Right lobe of liver (tissue), 6 donors: ENCODE measurements at regions not wholly inside any gene's neighbourhood (a gene's known extent, or its start where the extent isn't known, plus 50 kb on each side); places are given as distances from the start of the nearest gene placed in this dataset.
A peak's percentile ranks its signal among the peaks of the same experiment; 100 is the strongest.

Experiments
- ATAC-seq, 4 donors: fragments of 200-7000 bp; cut with Tn5 transposase; one replicate each; pipeline ENCODE4 v1.9.1; 2020; ENCODE audit warnings: mild to moderate bottlenecking in 4 of 4, moderate library complexity in 4 of 4
- DNase-seq, 3 donors: peaks; one replicate each; pipeline ENCODE4 v3.0.0-alpha.2; 2020
- H3K27ac ChIP-seq, 3 donors: fragments of 200-600 bp; one replicate each; pipeline ENCODE4 v1.8.0; 2022
- H3K27me3 ChIP-seq, 2 donors: fragments of 200-600 bp; one replicate each; pipeline ENCODE4 v1.8.0; 2022
- H3K36me3 ChIP-seq, 4 donors: fragments of 200-600 bp; sonication (generic) in 1 of 4; one replicate each; pipeline versions ENCODE4 v1.5.1 to v1.8.0; 2017 to 2022; ENCODE audit warnings: control low read depth in 1 of 4
- H3K4me1 ChIP-seq, 4 donors: fragments of 200-600 bp; sonication (generic) in 1 of 4; one replicate each; pipeline versions ENCODE4 v1.5.1 to v1.8.0; 2017 to 2022; ENCODE audit warnings: control low read depth in 1 of 4
- H3K4me3 ChIP-seq, 3 donors: fragments of 200-600 bp; one replicate each; pipeline ENCODE4 v1.8.0; 2022
- H3K9me3 ChIP-seq, 4 donors: fragments of 200-600 bp; sonication (generic) in 1 of 4; one replicate each; pipeline versions ENCODE4 v1.5.1 to v1.8.0; 2017 to 2022; ENCODE audit warnings: control low read depth in 1 of 4
- POLR2A ChIP-seq: fragments of 450-650 bp; IDR thresholded peaks from one replicate; pipeline ENCODE4 v1.6.1; 2017; ENCODE audit warnings: antibody characterized with exemption, mild to moderate bottlenecking
- WGBS: methylation state at CpG from one replicate; pipeline ENCODE4 v1.1.6; 2018; ENCODE audit warnings: low coverage, low lambda C conversion rate; ENCODE audit not compliant: insufficient coverage; ENCODE audit errors: missing lambda C conversion rate; 5-methylcytosine and 5-hydroxymethylcytosine counted together
- intact Hi-C, 2 donors: fragments of 100-400 bp; cut with DNase I; formaldehyde crosslinking; loops; one replicate each; pipeline versions ENCODE4 v1.11.2 to v1.14.1; 2022
- TF ChIP-seq, protein P1 (sequence below), 4 donors: fragments of 200-600 bp in 3 of 4; fragments of 450-650 bp in 1 of 4; IDR thresholded peaks; one replicate each; pipeline versions ENCODE4 v1.5.1 to v1.8.0; 2016 to 2022; ENCODE audit warnings: antibody characterized with exemption in 4 of 4, mild to moderate bottlenecking in 2 of 4
- donor health status: DM: no; HTN: yes; CAD: no.
- donor health status: DM: no; HTN: no; CAD: no.
- donor health status: DM: no; HTN: no; CAD: no.
- donor health status: DM: no; HTN: yes; CAD: no.
- donor health status: DM: no; HTN: yes; CAD: no.

DNA sequence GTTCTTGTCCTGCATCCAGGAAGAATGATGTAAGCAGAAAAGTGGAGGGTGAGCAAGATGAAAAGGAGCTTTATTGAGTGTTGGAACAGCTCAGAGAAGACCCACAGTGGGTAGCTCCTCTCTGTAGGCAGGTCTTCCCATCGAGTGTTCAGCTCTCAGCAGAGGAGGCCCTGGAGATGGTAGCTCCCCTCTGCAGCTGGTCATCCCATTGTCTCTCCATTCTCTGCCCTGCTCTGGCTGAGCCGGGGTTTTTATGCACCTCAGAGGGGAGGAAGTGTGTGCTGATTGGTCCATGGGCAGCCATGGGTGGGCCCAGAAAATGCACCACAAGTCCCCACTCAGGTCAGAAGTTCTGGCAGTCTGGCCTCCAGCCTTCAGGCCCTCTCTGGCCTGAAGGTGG, 713.7 kb downstream of the MATN1 start:
- H3K4me1 ChIP-seq: no peaks in the 10 kb centered on the region
- no peak overlapping the region for H3K4me3 ChIP-seq
- no peaks in the 10 kb centered on the region for H3K27me3 ChIP-seq
- H3K9me3 ChIP-seq: no peaks in the 10 kb centered on the region
- ATAC-seq (no peak), DNase-seq (no peak)
- intact Hi-C loops: no loop called here
- TF ChIP-seq, protein P1, sequence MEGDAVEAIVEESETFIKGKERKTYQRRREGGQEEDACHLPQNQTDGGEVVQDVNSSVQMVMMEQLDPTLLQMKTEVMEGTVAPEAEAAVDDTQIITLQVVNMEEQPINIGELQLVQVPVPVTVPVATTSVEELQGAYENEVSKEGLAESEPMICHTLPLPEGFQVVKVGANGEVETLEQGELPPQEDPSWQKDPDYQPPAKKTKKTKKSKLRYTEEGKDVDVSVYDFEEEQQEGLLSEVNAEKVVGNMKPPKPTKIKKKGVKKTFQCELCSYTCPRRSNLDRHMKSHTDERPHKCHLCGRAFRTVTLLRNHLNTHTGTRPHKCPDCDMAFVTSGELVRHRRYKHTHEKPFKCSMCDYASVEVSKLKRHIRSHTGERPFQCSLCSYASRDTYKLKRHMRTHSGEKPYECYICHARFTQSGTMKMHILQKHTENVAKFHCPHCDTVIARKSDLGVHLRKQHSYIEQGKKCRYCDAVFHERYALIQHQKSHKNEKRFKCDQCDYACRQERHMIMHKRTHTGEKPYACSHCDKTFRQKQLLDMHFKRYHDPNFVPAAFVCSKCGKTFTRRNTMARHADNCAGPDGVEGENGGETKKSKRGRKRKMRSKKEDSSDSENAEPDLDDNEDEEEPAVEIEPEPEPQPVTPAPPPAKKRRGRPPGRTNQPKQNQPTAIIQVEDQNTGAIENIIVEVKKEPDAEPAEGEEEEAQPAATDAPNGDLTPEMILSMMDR (IDR thresholded peaks at IDR 0.05): no peak
- TF ChIP-seq POLR2A: no peak
- no CpG with 5 or more reads among the region's 2 CpGs for WGBS
- no peaks in the 10 kb centered on the region for H3K36me3 ChIP-seq
- H3K27ac ChIP-seq: no peak overlapping the region

DNA sequence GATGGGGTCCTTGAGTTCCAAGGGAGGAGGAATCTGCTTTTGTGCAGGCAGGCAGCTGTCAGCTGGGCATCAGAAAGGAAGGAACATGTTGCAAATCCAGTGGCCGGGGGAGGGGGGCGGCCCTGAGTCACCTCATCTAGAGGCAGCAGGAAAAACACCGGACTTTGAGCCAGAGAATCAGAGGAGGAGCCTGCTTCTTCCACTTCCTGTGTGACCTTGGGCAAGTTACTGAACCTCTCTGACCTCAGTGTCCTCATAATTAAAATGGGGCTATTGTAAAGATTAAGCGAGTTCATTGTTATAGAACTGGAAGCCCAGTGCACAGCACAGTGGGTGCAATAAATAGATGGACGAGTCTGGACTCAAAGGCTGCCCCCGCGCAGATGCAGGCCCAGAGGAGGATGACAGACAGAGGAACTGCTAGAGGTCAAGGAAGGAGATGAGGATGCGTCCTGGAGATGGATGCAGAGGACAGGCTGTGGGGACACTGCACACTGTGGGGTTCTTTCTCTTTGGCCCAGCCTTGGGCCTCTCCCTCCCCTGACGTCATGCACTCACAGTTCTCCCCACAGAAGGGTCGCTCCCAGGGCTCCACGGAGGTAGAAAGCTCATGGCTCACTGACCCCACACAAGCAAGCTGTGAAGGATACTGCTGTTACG, 714.3 kb downstream of the MATN1 start:
- Histone ChIP-seq H3K4me3 (no peak overlapping the region), H3K9me3 (no peaks in the 10 kb centered on the region), H3K27ac (no peak overlapping the region), H3K4me1 (no peaks in the 10 kb centered on the region), H3K36me3 (no peaks in the 10 kb centered on the region), H3K27me3 (no peaks in the 10 kb centered on the region)
- WGBS: 58% methylated on average over 8 of the region's 12 CpGs
- intact Hi-C loops: no loop called here
- ATAC-seq (peak; percentile 30 to 81 (median 45)), DNase-seq (peak in 1 of 3 donors; percentile 57)
- no peak for TF ChIP-seq POLR2A
- TF ChIP-seq, protein P1 (IDR thresholded peaks at IDR 0.05): no peak

DNA sequence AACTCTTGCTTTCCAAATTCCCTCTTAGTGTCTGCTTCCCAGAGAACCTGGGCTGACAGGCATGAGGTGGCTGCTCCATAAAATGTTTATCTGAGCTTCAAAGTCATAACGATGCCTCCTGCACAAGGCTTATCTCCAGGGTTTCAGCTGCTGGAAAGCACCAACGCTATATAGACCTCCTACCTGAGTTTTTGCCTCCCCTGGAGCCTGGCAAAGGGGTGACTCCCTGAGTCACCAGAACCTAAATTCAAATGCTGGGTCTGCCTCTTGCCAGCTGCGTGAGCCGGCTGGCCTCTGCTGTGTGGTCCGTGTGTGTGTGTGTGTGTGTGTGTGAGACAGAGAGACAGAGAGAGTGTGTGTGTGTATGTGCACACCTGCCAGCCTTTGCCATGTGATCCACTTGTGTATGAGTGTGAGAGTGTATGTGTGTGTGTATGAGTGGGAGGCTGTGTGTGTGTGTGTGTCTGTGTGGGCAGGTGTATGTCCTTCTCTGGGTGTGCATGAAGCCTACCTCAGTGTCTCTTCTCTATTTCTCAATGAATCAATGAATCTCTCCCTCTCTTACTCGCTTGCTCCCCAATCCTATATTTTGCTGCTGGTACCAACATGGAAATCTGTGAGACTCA, 714.9 kb downstream of the MATN1 start:
- H3K27ac ChIP-seq: no peak overlapping the region
- no peak for DNase-seq
- no peaks in the 10 kb centered on the region for H3K36me3 ChIP-seq
- no peaks in the 10 kb centered on the region for H3K4me1 ChIP-seq
- no peaks in the 10 kb centered on the region for H3K27me3 ChIP-seq
- intact Hi-C loops: no loop called here
- 64% methylated on average over 5 of the region's 6 CpGs for WGBS
- no peaks in the 10 kb centered on the region for H3K9me3 ChIP-seq
- no peak for TF ChIP-seq POLR2A
- TF ChIP-seq, protein P1 (IDR thresholded peaks at IDR 0.05): no peak
- no peak overlapping the region for H3K4me3 ChIP-seq
- ATAC-seq: no peak

DNA sequence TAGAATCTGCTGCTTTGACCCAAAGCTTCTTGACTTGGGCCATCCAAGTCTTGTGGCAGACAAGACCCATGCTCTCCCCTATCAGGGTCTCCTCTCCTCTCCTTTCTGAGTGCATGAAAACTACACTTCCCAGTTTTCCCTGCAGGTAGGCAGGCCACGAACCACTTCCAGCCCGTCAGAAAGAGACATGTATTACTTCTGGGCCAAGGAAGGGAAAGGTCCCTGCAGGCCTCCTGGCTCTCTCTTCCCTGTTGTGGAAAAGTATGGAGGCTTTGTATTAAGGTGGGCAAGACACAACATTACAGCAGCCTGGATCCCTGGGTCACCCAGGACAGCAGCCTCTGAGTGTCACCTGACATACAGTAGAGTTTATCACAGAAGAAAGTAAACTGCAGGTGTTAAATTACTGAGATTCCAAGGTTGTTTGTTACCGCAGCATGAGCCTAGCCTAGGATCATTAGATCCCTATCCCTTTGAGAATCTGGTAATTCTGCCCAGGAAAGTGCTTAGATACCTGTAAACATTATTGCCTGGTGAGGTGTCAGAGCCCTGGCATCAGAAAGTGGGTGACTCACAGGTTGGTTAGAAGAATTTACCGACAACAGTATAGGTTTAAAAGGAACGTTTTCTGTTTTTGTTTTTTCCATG, 717.3 kb downstream of the MATN1 start:
- TF ChIP-seq, protein P1 (IDR thresholded peaks at IDR 0.05): no peak
- no peak for TF ChIP-seq POLR2A
- Histone ChIP-seq H3K27me3 (no peaks in the 10 kb centered on the region), H3K36me3 (no peaks in the 10 kb centered on the region), H3K27ac (no peak overlapping the region), H3K4me3 (no peak overlapping the region), H3K9me3 (no peaks in the 10 kb centered on the region), H3K4me1 (no peaks in the 10 kb centered on the region)
- intact Hi-C loops: no loop called here
- no peak for ATAC-seq
- 45% methylated on average over 5 of the region's 5 CpGs for WGBS
- no peak for DNase-seq
